CD14-positive monocyte (primary cell): ENCODE measurements at regions not wholly inside any gene's neighbourhood (a gene's known extent, or its start where the extent isn't known, plus 50 kb on each side); places are given as distances from the start of the nearest gene placed in this dataset.

Experiments used
- DNase-seq, 3 donors: peaks; one replicate each; pipeline ENCODE4 v3.0.0-alpha.2; 2011 to 2022
- H2AFZ ChIP-seq: 2 replicates; pipeline ENCODE4 v1.6.0; 2012; ENCODE audit warnings: mild to moderate bottlenecking, low read depth, low read length, inconsistent platforms; ENCODE audit not compliant: insufficient read depth, poor library complexity, severe bottlenecking
- H3K27ac ChIP-seq, 2 donors: 1 replicate in 1 of 2; 2 replicates in 1 of 2; pipeline ENCODE4 v1.5.1; 2012 to 2013; ENCODE audit warnings: low read length in 2 of 2, control low read depth in 1 of 2, inconsistent platforms in 1 of 2, low read depth in 1 of 2, mild to moderate bottlenecking in 1 of 2
- H3K27me3 ChIP-seq, 2 donors: one replicate each; pipeline versions ENCODE4 v1.6.0 to v1.6.1; 2011 to 2013; ENCODE audit warnings: low read length in 2 of 2; ENCODE audit not compliant: control insufficient read depth in 2 of 2, insufficient read depth in 2 of 2
- H3K36me3 ChIP-seq, 2 donors: replicated peaks in 1 of 2; 1 replicate in 1 of 2; 2 replicates in 1 of 2; pipeline versions ENCODE4 v1.5.1 to v1.6.1; 2012 to 2013; ENCODE audit warnings: low read length in 2 of 2, control low read depth in 1 of 2, inconsistent platforms in 1 of 2, mild to moderate bottlenecking in 1 of 2; ENCODE audit not compliant: insufficient read depth in 2 of 2, control insufficient read depth in 1 of 2
- H3K4me1 ChIP-seq, 2 donors: 1 replicate in 1 of 2; 2 replicates in 1 of 2; pipeline versions ENCODE4 v1.5.1 to v1.6.1; 2012 to 2013; ENCODE audit warnings: low read length in 2 of 2, control low read depth in 1 of 2, inconsistent platforms in 1 of 2, mild to moderate bottlenecking in 1 of 2, moderate library complexity in 1 of 2; ENCODE audit not compliant: insufficient read depth in 2 of 2, control insufficient read depth in 1 of 2
- H3K4me2 ChIP-seq: replicated peaks from 2 replicates; pipeline ENCODE3; 2012; ENCODE audit warnings: low read length, moderate library complexity, mild to moderate bottlenecking; ENCODE audit not compliant: poor library complexity, severe bottlenecking; ENCODE audit errors: extremely low read depth
- H3K4me3 ChIP-seq, 3 experiments: fragments of 200-600 bp in 1 of 3; sonication (generic) in 1 of 3; replicated peaks in 1 of 3; 1 replicate in 2 of 3; 2 replicates in 1 of 3; pipeline ENCODE4 v1.5.1; 2011 to 2013; ENCODE audit warnings: low read length in 3 of 3, mild to moderate bottlenecking in 3 of 3, control low read depth in 2 of 3, low read depth in 2 of 3, inconsistent platforms in 1 of 3, moderate library complexity in 1 of 3
- H3K79me2 ChIP-seq: 2 replicates; pipeline ENCODE4 v1.6.0; 2012; ENCODE audit warnings: mild to moderate bottlenecking, control low read depth, inconsistent platforms, low read length, moderate library complexity; ENCODE audit not compliant: insufficient read depth
- H3K9ac ChIP-seq: 2 replicates; pipeline ENCODE4 v1.6.0; 2017; ENCODE audit warnings: low read length, mild to moderate bottlenecking; ENCODE audit not compliant: insufficient read depth, poor library complexity, severe bottlenecking
- H3K9me3 ChIP-seq, 2 donors: replicated peaks in 1 of 2; 1 replicate in 1 of 2; 2 replicates in 1 of 2; pipeline versions ENCODE4 v1.5.1 to v1.6.1; 2012 to 2013; ENCODE audit warnings: low read length in 2 of 2, control low read depth in 1 of 2; ENCODE audit not compliant: control insufficient read depth in 1 of 2, insufficient read depth in 1 of 2
- H4K20me1 ChIP-seq: 2 replicates; pipeline ENCODE4 v1.6.0; 2012; ENCODE audit warnings: mild to moderate bottlenecking, low read length, control low read depth, moderate library complexity; ENCODE audit not compliant: insufficient read depth
- H3K27ac Mint-ChIP-seq, 7 donors: one replicate each; pipeline ENCODE4 v1.8.0; 2020; ENCODE audit warnings: mild to moderate bottlenecking in 7 of 7, mixed read lengths in 7 of 7, moderate library complexity in 6 of 7, inconsistent platforms in 2 of 7
- H3K27me3 Mint-ChIP-seq, 3 donors: one replicate each; pipeline ENCODE4 v1.8.0; 2021 to 2022; ENCODE audit warnings: low read depth in 3 of 3, mild to moderate bottlenecking in 3 of 3, mixed read lengths in 3 of 3, moderate library complexity in 3 of 3, inconsistent platforms in 1 of 3
- H3K36me3 Mint-ChIP-seq, 2 donors: one replicate each; pipeline ENCODE4 v1.8.0; 2020; ENCODE audit warnings: mixed read lengths in 2 of 2, inconsistent platforms in 1 of 2, mild to moderate bottlenecking in 1 of 2
- H3K4me1 Mint-ChIP-seq: one replicate; pipeline ENCODE4 v1.8.0; 2020; ENCODE audit warnings: mild to moderate bottlenecking, mixed read lengths
- H3K4me3 Mint-ChIP-seq, 2 donors: one replicate each; pipeline ENCODE4 v1.8.0; 2020; ENCODE audit warnings: mild to moderate bottlenecking in 2 of 2, mixed read lengths in 2 of 2, moderate library complexity in 1 of 2
- H3K9me3 Mint-ChIP-seq, 7 donors: one replicate each; pipeline ENCODE4 v1.8.0; 2020 to 2022; ENCODE audit warnings: mixed read lengths in 7 of 7, mild to moderate bottlenecking in 6 of 7, moderate library complexity in 6 of 7, inconsistent platforms in 2 of 7
- CTCF ChIP-seq: fragments of 200-600 bp; IDR thresholded peaks from one replicate; pipeline ENCODE4 v1.8.0; 2022; ENCODE audit warnings: antibody characterized with exemption, mild to moderate bottlenecking
- WGBS: methylation state at CpG from one replicate; pipeline ENCODE4 v1.1.5; 2013; ENCODE audit warnings: missing lambda C conversion rate; ENCODE audit not compliant: insufficient coverage; 5-methylcytosine and 5-hydroxymethylcytosine counted together
- intact Hi-C, 2 donors: fragments of 100-400 bp; cut with micrococcal nuclease; formaldehyde crosslinking; loops; one replicate each; pipeline versions ENCODE4 v1.15.0 to v1.15.1; 2023

GRCh38 chr12:39061576-39061975 is 156.2 kb upstream of the CPNE8 start:
- DNase-seq: no peak
- intact Hi-C loops: no loop called here
- H3K4me3 Mint-ChIP-seq: no peak overlapping the region
- no peaks in the 10 kb centered on the region for H3K79me2 ChIP-seq
- no peak overlapping the region for H3K4me2 ChIP-seq
- TF ChIP-seq CTCF: no peak
- no peaks in the 10 kb centered on the region for H3K27me3 ChIP-seq
- H3K4me1 Mint-ChIP-seq: peaks cover 9% of the 10 kb centered on the region
- no peak overlapping the region for H3K27ac Mint-ChIP-seq
- no peaks in the 10 kb centered on the region for H4K20me1 ChIP-seq
- no peak overlapping the region for H3K9ac ChIP-seq
- peaks cover 0 to 16% of the 10 kb centered on the region in 2 donors for H3K9me3 ChIP-seq
- no peak overlapping the region for H3K4me3 ChIP-seq
- H2AFZ ChIP-seq: no peak overlapping the region
- no peaks in the 10 kb centered on the region for H3K36me3 ChIP-seq
- 100% methylated on average over 3 of the region's 7 CpGs for WGBS
- H3K9me3 Mint-ChIP-seq: peaks cover 9 to 26% (median 17%) of the 10 kb centered on the region in 7 donors
- peaks cover 6 to 10% of the 10 kb centered on the region in 2 donors for H3K4me1 ChIP-seq
- H3K27me3 Mint-ChIP-seq: peaks cover 0 to 3% (median 1%) of the 10 kb centered on the region in 3 donors
- no peak overlapping the region for H3K27ac ChIP-seq
- H3K36me3 Mint-ChIP-seq: no peaks in the 10 kb centered on the region

- intact Hi-C loops: no loop called here
- H3K27ac Mint-ChIP-seq: no peak overlapping the region
- H3K4me1 Mint-ChIP-seq: no peaks in the 10 kb centered on the region
- H3K9me3 ChIP-seq: peaks cover 0 to 2% of the 10 kb centered on the region in 2 donors
- H3K27me3 ChIP-seq: no peaks in the 10 kb centered on the region
- H3K4me3 Mint-ChIP-seq: no peak overlapping the region
- no peak overlapping the region for H2AFZ ChIP-seq
- no peak overlapping the region for H3K9ac ChIP-seq
- H3K9me3 Mint-ChIP-seq: peaks cover 0 to 9% (median 4%) of the 10 kb centered on the region in 7 donors
- no peak for DNase-seq
- no peak overlapping the region for H3K4me3 ChIP-seq
- H3K27me3 Mint-ChIP-seq: peaks cover 1 to 3% (median 2%) of the 10 kb centered on the region in 3 donors
- H3K4me1 ChIP-seq: no peaks in the 10 kb centered on the region
- no peak overlapping the region for H3K27ac ChIP-seq
- TF ChIP-seq CTCF: no peak
- H3K36me3 Mint-ChIP-seq: no peaks in the 10 kb centered on the region
- H3K4me2 ChIP-seq: no peak overlapping the region
- no peaks in the 10 kb centered on the region for H3K79me2 ChIP-seq
- H4K20me1 ChIP-seq: no peaks in the 10 kb centered on the region
- H3K36me3 ChIP-seq: no peaks in the 10 kb centered on the region
These were observed 143.0 kb upstream of the CPNE8 start for GRCh38 chr12:39048395-39048794.
